ENCODE measurements at regions not wholly inside any gene's neighbourhood (a gene's known extent, or its start where the extent isn't known, plus 50 kb on each side); places are given as distances from the start of the nearest gene placed in this dataset.

DNA sequence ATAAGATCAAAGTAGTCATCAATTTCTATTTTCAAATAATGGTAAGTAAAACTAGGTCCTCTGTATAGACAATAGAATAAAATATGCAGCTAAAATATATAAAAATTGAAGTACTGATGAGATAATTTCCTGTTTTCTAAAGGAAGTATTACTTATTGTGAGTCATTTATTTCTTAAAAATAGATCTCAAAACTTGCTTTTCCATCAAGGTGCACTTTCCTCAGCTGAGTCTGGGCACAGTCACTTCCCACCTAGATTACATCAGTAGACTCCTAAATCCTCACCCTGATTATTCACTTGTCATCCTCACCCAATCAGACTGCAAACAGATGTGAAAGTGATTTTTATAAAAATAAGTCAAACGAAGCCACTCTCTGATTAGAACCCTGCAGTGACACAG is 211.5 kb downstream of the POM121L12 start:
- ChIA-PET POLR2A (no interaction called here), CTCF (ENCODE audit: low intra/inter-chr PET ratio, low total read pairs) (no interaction called here)
- BruUV-seq (replicated peaks): no TSS peak
- Histone ChIP-seq H3K4me2 (ENCODE audit: low read depth, low read length) (no peak overlapping the region), H3K79me2 (ENCODE audit: insufficient read depth, low read length) (no peaks in the 10 kb centered on the region), H2AFZ (ENCODE audit: low read length) (no peak overlapping the region), H3K27ac (ENCODE audit: extremely low read length, insufficient read depth, low read length) (no peak overlapping the region), H3K9ac (ENCODE audit: insufficient read depth, low read depth, low read length) (no peak overlapping the region), H3K27me3 (ENCODE audit: control insufficient read depth in 1 of 2, insufficient read depth in 2 of 2, low read length in 2 of 2) (no peaks in the 10 kb centered on the region), H4K20me1 (ENCODE audit: insufficient read depth, low read length) (no peaks in the 10 kb centered on the region), H3K4me3 (replicated peaks in 1 of 3; ENCODE audit: insufficient read depth in 1 of 3, low read depth in 2 of 3, low read length in 3 of 3) (no peak overlapping the region), H3K36me3 (replicated peaks in 1 of 2; ENCODE audit: control insufficient read depth in 1 of 2, insufficient read depth in 2 of 2, low read length in 2 of 2) (no peaks in the 10 kb centered on the region), H3K4me1 (ENCODE audit: insufficient read depth, low read length) (no peaks in the 10 kb centered on the region), H3K9me3 (ENCODE audit: low read length) (peaks cover 51% of the 10 kb centered on the region)
- in situ Hi-C loops (cut with HindIII; ENCODE audit: extremely low pct_ligation_motif_present, low pct_unique_long_range_greater_than_20kb): no loop called here
- no peak for DNase-seq (ENCODE audit: low spot score)
- intact Hi-C loops (cut with micrococcal nuclease; ENCODE audit: unreplicated experiment): no loop called here
- TF ChIP-seq ZC3H4 (CRISPR knock-in tag; IDR thresholded peaks at IDR 0.05; ENCODE audit: borderline replicate concordance) (no peak), MLLT10 (CRISPR knock-in tag; IDR thresholded peaks at IDR 0.05) (no peak), SUZ12 (IDR thresholded peaks at IDR 0.05; ENCODE audit: low read depth, low read length) (no peak), ARNTL (CRISPR knock-in tag; IDR thresholded peaks at IDR 0.05) (no peak), POLR2AphosphoS2 (IDR thresholded peaks at IDR 0.05; ENCODE audit: low read depth, low read length) (no peak), ZNF333 (CRISPR knock-in tag; IDR thresholded peaks at IDR 0.05; ENCODE audit: borderline replicate concordance) (no peak), HMGA1 (CRISPR knock-in tag; conservative IDR thresholded peaks at IDR 0.05) (no peak), ZNF317 (CRISPR knock-in tag; IDR thresholded peaks at IDR 0.05) (no peak), U2AF2 (IDR thresholded peaks at IDR 0.05; ENCODE audit: low read depth, low read length) (no peak), FOSL2 (CRISPR knock-in tag; IDR thresholded peaks at IDR 0.05) (no peak), ZFAT (CRISPR knock-in tag; conservative IDR thresholded peaks at IDR 0.05) (no peak), HCFC1 (IDR thresholded peaks at IDR 0.05; ENCODE audit: low read depth, low read length) (no peak), FOXA1 (IDR thresholded peaks at IDR 0.05) (no peak), FOXA1 (CRISPR knock-in tag; IDR thresholded peaks at IDR 0.05) (no peak), MAFK (conservative IDR thresholded peaks at IDR 0.05 in 1 of 2, IDR thresholded peaks at IDR 0.05 in 1 of 2; ENCODE audit: low read length in 2 of 2) (no peak), HNRNPL (IDR thresholded peaks at IDR 0.05; ENCODE audit: low read depth, low read length) (no peak), ZFY (CRISPR knock-in tag; IDR thresholded peaks at IDR 0.05) (no peak), MED8 (CRISPR knock-in tag; IDR thresholded peaks at IDR 0.05; ENCODE audit: insufficient replicate concordance) (no peak), RORA (CRISPR knock-in tag; IDR thresholded peaks at IDR 0.05) (no peak)
- TF ChIP-seq, protein P1, sequence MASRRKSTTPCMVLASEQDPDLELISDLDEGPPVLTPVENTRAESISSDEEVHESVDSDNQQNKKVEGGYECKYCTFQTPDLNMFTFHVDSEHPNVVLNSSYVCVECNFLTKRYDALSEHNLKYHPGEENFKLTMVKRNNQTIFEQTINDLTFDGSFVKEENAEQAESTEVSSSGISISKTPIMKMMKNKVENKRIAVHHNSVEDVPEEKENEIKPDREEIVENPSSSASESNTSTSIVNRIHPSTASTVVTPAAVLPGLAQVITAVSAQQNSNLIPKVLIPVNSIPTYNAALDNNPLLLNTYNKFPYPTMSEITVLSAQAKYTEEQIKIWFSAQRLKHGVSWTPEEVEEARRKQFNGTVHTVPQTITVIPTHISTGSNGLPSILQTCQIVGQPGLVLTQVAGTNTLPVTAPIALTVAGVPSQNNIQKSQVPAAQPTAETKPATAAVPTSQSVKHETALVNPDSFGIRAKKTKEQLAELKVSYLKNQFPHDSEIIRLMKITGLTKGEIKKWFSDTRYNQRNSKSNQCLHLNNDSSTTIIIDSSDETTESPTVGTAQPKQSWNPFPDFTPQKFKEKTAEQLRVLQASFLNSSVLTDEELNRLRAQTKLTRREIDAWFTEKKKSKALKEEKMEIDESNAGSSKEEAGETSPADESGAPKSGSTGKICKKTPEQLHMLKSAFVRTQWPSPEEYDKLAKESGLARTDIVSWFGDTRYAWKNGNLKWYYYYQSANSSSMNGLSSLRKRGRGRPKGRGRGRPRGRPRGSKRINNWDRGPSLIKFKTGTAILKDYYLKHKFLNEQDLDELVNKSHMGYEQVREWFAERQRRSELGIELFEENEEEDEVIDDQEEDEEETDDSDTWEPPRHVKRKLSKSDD (CRISPR knock-in tag; IDR thresholded peaks at IDR 0.05; ENCODE audit: low read depth): no peak
- TF ChIP-seq, protein P2, sequence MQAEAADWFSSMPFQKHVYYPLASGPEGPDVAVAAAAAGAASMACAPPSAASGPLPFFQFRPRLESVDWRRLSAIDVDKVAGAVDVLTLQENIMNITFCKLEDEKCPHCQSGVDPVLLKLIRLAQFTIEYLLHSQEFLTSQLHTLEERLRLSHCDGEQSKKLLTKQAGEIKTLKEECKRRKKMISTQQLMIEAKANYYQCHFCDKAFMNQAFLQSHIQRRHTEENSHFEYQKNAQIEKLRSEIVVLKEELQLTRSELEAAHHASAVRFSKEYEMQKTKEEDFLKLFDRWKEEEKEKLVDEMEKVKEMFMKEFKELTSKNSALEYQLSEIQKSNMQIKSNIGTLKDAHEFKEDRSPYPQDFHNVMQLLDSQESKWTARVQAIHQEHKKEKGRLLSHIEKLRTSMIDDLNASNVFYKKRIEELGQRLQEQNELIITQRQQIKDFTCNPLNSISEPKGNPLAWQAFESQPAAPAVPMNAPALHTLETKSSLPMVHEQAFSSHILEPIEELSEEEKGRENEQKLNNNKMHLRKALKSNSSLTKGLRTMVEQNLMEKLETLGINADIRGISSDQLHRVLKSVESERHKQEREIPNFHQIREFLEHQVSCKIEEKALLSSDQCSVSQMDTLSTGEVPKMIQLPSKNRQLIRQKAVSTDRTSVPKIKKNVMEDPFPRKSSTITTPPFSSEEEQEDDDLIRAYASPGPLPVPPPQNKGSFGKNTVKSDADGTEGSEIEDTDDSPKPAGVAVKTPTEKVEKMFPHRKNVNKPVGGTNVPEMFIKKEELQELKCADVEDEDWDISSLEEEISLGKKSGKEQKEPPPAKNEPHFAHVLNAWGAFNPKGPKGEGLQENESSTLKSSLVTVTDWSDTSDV (CRISPR knock-in tag; IDR thresholded peaks at IDR 0.05): no peak
- ATAC-seq: no peak
- no peak for FAIRE-seq
- WGBS (ENCODE audit: low lambda C conversion rate): 5% methylated on average over 1 of the region's 1 CpG

Data from HepG2 (cell line).